GM23338 (cell line): ENCODE measurements at regions not wholly inside any gene's neighbourhood (a gene's known extent, or its start where the extent isn't known, plus 50 kb on each side); places are given as distances from the start of the nearest gene placed in this dataset.

ENCODE experiments used
- CREB1 ChIP-seq: fragments of 250-450 bp; sonication (Bioruptor Pico); IDR thresholded peaks from 2 replicates; pipeline ENCODE4 v1.5.0; 2020; ENCODE audit warnings: low read depth, mild to moderate bottlenecking, moderate library complexity
- EZH2phosphoT487 ChIP-seq: fragments of 200-600 bp; sonication (generic); IDR thresholded peaks from one replicate; pipeline ENCODE4 v1.8.1; 2018; ENCODE audit warnings: antibody characterized with exemption; ENCODE audit not compliant: unreplicated experiment
- JUNB ChIP-seq: IDR thresholded peaks from one replicate; pipeline ENCODE4 v1.6.1; 2016; ENCODE audit warnings: antibody characterized with exemption; ENCODE audit not compliant: unreplicated experiment
- REST ChIP-seq: IDR thresholded peaks from one replicate; pipeline ENCODE4 v1.6.1; 2018; ENCODE audit warnings: antibody characterized with exemption; ENCODE audit not compliant: unreplicated experiment
- TF ChIP-seq, protein P1 (sequence below), 2 experiments: fragments of 200-600 bp in 1 of 2; sonication (generic) in 1 of 2; conservative IDR thresholded peaks; 2 replicates each; pipeline versions ENCODE4 v1.5.1 to v1.6.1; 2016 to 2017; ENCODE audit warnings: antibody characterized with exemption in 2 of 2, low read depth in 2 of 2, mild to moderate bottlenecking in 2 of 2, moderate library complexity in 1 of 2

DNA sequence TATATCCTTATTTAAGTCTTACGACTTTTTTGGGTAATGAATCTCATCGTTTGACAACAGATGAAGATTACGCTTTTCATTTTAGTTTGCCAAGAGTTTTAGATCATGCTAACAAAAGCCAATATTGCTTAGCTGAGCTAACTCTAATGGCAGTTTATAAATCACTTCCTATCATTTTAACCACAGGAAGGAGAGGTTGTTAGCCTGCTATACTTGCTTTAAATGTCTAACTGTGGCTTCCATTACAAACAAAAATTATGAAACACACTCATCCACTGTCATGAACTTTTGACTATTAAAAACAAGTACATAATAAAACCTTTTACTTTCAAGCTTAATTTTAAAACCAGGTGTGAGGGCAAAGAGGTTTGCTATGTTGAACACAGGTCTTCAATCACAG lies 53.7 kb upstream of the ANKH start:
- TF ChIP-seq, protein P1, sequence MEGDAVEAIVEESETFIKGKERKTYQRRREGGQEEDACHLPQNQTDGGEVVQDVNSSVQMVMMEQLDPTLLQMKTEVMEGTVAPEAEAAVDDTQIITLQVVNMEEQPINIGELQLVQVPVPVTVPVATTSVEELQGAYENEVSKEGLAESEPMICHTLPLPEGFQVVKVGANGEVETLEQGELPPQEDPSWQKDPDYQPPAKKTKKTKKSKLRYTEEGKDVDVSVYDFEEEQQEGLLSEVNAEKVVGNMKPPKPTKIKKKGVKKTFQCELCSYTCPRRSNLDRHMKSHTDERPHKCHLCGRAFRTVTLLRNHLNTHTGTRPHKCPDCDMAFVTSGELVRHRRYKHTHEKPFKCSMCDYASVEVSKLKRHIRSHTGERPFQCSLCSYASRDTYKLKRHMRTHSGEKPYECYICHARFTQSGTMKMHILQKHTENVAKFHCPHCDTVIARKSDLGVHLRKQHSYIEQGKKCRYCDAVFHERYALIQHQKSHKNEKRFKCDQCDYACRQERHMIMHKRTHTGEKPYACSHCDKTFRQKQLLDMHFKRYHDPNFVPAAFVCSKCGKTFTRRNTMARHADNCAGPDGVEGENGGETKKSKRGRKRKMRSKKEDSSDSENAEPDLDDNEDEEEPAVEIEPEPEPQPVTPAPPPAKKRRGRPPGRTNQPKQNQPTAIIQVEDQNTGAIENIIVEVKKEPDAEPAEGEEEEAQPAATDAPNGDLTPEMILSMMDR (conservative IDR thresholded peaks at IDR 0.05; ENCODE audit: low read depth in 2 of 2) = no peak
- TF ChIP-seq CREB1 (CRISPR knock-in tag) (no peak), JUNB (no peak), REST (no peak), EZH2phosphoT487 (no peak)
